H1 (cell line): ENCODE measurements at regions not wholly inside any gene's neighbourhood (a gene's known extent, or its start where the extent isn't known, plus 50 kb on each side); places are given as distances from the start of the nearest gene placed in this dataset.

Experiments
- MAX ChIP-seq: IDR thresholded peaks from 2 replicates; pipeline ENCODE4 v1.6.1; 2012; ENCODE audit warnings: inconsistent platforms

- TF ChIP-seq MAX, result peak; percentile 37
- TF ChIP-seq, all 59 proteins: peak for 5
These were observed 165.8 kb downstream of the EMP1 start (continued) for GRCh38 chr12:13362260-13362841.
